Stimulated activated CD4-positive, alpha-beta T cell treated with anti-CD3 and anti-CD28 coated beads, TNF-alpha, amount 100 ng/mL, for 1 hour (primary cell): ENCODE measurements at regions not wholly inside any gene's neighbourhood (a gene's known extent, or its start where the extent isn't known, plus 50 kb on each side); places are given as distances from the start of the nearest gene placed in this dataset.

Experiments used
- DNase-seq, 3 donors: peaks; one replicate each; pipeline ENCODE4 v3.0.0-alpha.2; 2020; ENCODE audit warnings: low read depth in 3 of 3, low spot score in 1 of 3

GRCh38 chr12:131609762-131610161 lies 101.1 kb upstream of the SFSWAP start:
- DNase-seq = no peak

GRCh38 chr12:131610181-131610580 lies 100.7 kb upstream of the SFSWAP start:
- no peak for DNase-seq

GRCh38 chr12:131610891-131611290 lies 100.0 kb upstream of the SFSWAP start:
- no peak for DNase-seq

GRCh38 chr12:131611416-131612091 lies 99.3 kb upstream of the SFSWAP start:
- no peak for DNase-seq

DNA sequence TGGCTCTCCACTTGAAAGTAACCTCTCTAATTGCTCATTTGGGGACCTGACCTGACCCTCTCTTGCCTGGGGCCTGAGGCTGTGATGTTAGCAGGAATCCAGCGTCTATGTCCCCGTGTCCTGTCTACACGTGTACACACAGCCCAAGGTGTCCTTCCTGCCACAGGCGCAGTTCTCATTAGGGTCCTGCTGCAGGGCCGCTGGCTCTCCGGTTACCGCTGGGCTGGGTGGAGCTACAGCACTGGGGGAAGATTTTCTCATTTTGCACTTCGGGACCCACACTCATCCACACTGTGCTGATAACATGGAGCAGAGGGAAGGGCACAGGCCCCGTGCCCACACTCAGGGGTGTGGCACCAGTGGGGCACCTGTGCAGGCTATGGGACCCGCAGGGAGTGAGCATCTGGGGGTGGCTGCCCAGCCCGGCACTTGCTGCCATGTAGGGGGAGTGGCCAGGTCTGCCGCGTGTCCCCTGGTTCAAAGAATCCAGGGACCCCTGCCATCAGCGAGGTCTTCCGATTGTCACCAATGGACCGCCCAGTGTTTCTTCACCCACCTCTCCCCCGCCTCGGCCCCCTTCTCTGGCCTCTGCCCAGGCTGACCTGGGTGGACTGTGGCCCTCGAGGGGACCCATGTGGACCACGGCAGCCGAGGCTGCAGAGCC lies 98.7 kb upstream of the SFSWAP start:
- DNase-seq = no peak

- DNase-seq = no peak
These were observed 97.7 kb upstream of the SFSWAP start for GRCh38 chr12:131613186-131613585.

GRCh38 chr12:131613678-131614077 lies 97.2 kb upstream of the SFSWAP start:
- no peak for DNase-seq

DNA sequence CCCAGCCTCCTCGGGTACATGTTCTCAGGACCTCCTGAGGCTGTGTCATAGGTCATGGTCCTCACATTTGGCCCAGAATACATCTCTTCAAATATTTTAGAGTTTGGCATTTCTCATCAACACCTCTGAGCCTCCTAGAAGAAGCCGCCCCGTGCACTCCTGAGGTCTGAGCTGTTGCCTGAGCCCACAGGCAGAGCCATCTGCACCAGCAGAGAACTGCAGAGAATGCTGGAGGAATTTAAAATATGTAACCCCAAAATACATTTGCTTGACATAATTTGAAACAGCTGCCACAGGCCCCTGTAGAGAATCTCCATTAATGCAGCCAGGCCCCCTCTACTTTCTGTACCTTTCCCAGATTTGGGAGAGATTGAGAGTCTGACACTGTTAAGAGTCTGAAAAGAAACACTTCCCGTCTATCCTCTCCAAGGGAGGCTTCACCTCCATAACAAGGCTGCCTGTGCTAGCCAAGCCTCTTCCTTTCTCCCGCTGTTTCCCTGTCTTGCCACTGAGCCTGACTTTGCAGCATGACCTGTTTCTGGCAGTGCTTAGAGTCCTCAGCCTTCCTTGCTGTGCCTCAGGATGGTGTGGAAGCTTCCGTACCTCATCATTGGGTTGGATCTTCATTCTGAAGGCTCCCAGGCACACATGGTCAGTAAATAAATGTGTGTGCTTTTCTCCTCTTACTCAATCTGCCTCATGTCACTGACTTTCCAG lies 95.4 kb upstream of the SFSWAP start:
- DNase-seq = no peak

GRCh38 chr12:131616043-131616700 lies 94.7 kb upstream of the SFSWAP start:
- DNase-seq = no peak

DNA sequence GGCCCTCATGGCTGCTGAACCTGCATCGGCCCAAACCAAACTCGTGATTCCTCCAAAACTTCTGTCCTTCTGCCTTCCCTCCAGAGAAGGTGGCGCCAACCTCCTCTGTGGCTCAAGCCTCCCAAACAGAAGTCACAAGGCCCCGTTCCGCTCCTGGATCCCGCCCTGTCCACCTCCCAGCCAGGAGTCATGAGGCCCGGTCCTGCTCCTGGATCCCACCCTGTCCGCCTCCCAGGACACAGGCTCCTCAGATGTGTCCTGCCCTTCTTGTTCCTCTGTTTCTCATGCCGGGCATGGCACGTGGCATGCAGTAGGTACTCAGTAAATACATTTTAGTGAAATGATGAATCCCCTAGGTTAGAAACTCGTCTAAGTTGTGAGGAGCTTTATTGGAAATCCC lies 94.2 kb upstream of the SFSWAP start:
- DNase-seq = no peak

DNA sequence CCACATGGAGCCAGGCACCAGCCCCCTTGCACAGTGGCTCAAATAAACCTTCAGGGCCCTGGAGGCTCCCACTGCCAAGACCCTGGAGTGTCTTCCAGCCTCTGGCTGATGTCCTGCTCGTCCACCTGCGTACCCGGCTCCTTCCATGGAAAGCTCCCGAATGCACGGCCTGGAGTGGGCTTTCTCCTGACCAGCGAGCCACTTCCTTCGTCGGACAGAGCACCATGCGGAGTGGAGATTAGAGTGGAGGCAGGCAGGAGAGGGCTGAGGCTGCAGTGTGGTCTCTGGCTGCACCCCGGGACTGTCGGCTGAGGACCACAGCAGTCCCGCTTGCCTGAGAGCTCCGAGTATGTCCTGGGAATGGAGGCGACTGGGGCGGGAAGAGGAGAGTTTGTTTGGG lies 93.7 kb upstream of the SFSWAP start:
- DNase-seq = no peak

DNA sequence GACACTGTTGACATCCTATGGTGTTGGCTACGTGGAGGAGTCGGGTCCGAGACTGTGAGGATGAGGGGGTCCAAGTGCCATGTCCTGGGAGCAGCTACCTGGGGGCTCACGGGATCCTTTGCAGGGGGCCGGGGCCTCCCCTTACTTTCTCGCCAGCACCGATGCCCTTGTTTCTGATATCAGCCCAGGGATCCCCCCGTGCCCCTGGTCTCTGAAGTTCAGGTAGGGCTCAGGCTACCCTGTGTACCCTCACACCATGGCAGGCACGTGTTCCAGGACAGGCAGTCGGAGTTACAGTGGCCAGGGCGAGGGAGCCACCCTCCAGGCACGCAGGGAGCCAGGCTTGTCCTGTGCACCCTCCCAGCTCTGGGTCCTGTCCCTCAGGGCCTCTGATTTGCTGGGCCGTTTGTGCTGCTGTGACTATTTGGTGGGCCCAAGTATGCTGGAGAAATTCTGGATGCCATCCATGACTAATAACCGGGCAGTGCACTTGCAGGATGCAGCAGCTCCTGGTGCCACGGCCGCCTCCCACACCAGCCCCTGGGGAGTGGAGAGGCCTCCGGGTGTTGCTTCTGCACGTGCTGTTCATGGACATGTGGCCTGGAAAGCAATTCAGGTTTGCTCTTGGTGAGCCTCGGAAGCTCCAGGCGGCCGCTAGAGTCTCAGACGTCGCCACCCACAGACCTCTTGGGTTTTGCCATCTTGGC lies 93.1 kb upstream of the SFSWAP start:
- DNase-seq = no peak

DNA sequence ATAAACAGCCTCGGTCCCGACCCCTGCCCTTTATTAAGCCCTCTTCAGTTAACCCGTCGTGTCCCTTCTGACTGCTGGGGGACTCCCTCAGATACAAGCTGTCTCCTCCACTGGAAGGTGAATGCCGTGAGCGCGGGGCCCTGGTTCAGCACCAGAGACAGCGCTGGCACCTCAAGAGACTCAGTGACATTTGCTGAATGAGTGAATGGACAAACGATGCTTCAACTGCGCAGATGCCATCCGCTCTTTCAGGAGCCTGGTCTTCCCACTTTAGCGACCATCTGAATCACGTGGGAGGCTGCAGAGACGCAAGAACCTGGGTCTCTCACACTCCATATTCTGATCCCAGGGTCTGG lies 92.6 kb upstream of the SFSWAP start:
- DNase-seq = no peak

DNA sequence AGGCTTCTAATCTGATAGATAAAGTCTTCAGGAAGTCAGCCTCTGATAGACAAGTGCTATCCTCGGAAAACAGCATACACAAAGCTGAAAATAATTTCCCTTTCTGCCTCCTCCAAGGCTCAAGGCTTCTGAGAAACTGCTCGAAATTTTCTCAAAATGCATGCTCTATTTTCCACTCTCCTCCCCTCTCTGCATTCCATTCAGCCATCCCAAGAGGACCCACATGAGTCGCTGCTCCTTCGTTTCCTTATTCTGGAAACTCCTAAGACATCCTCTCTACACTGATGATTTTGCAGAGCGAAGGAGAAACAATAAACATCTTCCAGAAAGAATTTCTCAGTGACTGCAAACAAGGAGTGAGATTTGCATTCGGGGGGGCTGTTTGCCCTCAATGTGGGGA lies 92.2 kb upstream of the SFSWAP start:
- DNase-seq = no peak

- DNase-seq = no peak
These were observed 91.7 kb upstream of the SFSWAP start for GRCh38 chr12:131619106-131619642.

DNA sequence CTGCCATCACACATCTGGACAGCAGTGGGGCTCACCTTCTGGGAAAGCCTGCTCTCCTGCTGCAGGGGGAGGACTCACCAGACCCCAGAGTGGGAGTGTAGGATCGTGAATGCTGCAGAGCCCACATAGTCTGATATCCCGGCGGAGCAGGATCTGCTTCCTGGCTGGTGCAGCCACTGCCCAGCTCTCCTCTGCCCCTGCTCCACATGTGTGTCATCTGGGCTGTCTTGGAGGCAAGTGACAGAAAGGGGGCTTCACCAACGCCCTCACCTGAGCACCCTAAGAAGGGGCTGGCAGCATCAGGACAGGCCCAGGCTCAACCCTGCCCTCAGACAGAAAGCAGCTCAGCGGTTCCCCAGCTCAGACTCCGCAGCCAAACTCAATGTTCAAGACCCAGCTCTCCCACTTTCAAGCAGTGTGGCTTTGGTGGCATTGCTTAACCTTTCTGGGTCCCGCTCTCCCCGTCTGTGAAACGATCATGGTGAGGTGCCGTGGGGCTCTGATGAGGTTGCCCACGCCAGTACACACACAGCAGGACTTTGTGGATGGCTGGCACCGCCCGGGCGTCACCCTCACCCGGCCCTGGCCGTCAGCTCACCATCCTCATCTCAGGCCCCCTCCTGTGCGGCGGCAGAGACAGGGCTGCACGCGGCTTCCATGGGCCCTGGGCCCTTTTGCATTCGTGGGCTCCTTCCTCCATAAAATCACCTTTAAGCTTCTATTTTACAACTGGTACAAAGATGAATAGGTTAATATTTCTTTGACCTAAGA lies 91.0 kb upstream of the SFSWAP start:
- DNase-seq = no peak

GRCh38 chr12:131620520-131620919 lies 90.4 kb upstream of the SFSWAP start:
- no peak for DNase-seq

GRCh38 chr12:131620946-131621681 lies 89.8 kb upstream of the SFSWAP start:
- DNase-seq = no peak

GRCh38 chr12:131621701-131622421 lies 89.0 kb upstream of the SFSWAP start:
- no peak for DNase-seq
